NCI-H1694 (cell line): ENCODE measurements at regions not wholly inside any gene's neighbourhood (a gene's known extent, or its start where the extent isn't known, plus 50 kb on each side); places are given as distances from the start of the nearest gene placed in this dataset.
"Not testable (repeated sequence)": the region's sequence is repeated elsewhere in the genome, so short reads cannot be mapped to it uniquely, and the experiment has no call there.

Experiments
- DNase-seq: peaks from one replicate; lab custom pipeline; 2025; lab: John Stamatoyannopoulos, UW

GRCh38 chr7:156064971-156065386 is 252.7 kb upstream of the SHH start:
- no peak for DNase-seq

GRCh38 chr7:156063241-156063810 is 251.1 kb upstream of the SHH start:
- DNase-seq: no peak

DNA sequence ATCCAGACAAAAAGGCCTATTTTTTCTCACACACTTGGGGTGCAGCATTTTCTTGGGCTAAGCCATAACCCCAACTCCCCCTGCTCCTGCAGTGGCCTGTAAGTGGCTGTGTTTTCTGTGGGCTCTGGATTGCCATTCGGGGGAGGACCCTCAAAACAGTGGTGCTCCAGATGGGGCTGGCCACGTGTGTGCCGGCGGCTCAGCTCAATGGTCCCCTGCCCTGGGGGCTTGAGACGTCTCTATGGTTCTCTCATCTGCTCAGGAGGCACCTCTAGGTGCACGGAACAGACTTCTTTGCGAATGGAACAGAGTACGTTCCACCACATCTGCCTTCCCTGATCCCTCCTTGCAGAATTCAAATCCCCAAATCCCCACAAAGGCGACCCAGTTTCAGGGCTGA is 250.0 kb upstream of the SHH start:
- DNase-seq: no peak

DNA sequence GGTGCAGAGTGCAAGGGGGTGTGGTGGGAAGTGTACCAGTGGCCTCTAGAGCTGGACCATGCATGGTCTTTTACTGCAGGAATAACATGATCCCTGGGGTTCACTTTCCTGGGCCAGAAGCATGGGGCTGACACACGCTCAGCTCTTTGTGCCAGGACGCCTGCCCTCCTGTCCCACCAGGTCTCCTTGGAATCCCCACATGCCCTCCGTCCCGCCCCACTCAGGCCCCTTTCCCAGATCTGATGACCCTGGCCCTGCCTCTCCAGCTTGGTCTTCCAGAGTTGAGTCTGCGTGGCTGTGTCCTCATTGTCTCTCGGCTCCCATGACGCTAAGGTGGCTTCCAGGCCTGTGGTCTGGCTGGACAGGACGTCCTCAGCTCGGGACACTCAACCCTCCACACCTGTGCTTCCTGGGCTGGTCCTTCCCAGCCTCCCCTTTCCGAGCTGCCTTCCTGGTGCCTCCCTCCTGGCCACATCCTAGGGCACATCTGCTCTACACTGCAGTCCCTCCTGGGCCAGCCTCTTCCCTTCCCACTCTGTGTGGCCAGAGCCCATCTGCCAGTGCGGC is 249.5 kb upstream of the SHH start:
- no peak for DNase-seq

GRCh38 chr7:156060925-156061324 is 248.7 kb upstream of the SHH start:
- no peak for DNase-seq

DNA sequence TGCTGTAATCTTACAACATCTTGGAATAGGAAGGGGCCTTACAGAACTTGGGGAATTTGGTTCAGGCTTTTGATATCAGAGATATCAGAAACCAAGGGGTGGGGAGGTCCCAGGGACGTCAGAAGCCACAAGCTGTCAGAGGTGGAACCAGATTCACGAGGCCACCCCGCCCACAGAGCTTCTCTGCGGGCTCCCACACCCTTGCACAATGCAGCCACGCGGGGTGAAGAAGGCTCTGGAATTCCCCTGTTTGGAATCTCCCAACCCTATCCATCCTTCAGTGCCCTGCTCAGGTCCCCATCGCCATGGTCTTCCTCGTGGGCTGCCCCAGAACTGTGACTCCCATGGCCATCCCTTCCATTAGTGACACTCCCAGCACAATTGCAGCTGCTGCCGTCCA is 247.1 kb upstream of the SHH start:
- no peak for DNase-seq

DNA sequence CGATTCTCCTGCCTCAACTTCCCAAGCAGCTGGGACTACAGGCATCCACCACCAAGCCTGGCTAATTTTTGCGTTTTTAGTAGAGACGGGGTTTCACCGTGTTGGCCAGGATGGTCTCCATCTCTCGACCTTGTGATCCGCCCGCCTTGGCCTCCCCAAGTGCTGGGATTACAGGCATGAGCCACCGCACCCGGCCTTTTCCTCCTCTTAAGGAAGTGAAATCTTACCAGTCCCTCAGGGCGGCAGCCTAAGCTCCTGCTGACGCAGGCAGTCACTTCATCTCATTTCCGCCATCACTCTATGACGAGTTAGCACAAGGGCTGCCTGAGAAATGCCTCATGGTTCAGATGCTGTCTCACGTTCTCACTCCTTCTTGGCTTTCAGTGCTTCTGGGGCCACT is 246.0 kb upstream of the SHH start:
- no peak for DNase-seq

- no peak for DNase-seq
Observed at GRCh38 chr7:156056534-156056933, 244.3 kb upstream of the SHH start.

DNA sequence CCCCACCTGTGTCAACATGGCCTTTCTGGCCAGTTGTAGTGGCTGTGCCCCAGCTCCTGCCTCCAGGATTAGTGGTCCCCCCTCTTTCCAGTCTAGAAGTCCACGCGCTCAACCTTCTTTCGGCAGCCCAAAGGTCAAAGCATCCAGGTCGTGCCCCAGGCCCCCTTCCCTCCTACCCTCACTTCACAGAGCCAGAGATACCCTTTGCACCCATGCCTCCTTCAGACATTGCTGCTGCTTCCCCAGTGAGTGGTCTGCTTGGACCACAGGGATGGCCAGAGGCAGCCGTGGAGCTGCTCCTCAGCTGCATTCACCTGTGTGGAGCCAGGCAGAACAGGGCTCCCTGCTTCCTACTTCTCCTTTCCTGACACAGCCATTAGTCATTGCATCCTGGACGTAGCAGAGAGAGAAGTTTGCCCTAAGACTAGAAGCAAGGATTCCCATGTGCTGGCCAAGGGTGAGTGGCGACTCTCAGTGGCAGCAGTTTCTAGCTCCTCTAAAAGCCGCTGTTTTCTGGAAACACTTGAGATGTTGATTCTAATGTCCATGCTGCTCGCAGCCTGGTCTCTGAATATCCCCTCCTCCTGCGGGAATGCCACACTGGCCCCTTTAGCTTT is 243.1 kb upstream of the SHH start:
- DNase-seq: no peak

- no peak for DNase-seq
Observed at GRCh38 chr7:156051884-156052283, 239.6 kb upstream of the SHH start.

GRCh38 chr7:156050636-156051569 is 238.6 kb upstream of the SHH start:
- no peak for DNase-seq

GRCh38 chr7:156049366-156049765 is 237.1 kb upstream of the SHH start:
- no peak for DNase-seq

DNA sequence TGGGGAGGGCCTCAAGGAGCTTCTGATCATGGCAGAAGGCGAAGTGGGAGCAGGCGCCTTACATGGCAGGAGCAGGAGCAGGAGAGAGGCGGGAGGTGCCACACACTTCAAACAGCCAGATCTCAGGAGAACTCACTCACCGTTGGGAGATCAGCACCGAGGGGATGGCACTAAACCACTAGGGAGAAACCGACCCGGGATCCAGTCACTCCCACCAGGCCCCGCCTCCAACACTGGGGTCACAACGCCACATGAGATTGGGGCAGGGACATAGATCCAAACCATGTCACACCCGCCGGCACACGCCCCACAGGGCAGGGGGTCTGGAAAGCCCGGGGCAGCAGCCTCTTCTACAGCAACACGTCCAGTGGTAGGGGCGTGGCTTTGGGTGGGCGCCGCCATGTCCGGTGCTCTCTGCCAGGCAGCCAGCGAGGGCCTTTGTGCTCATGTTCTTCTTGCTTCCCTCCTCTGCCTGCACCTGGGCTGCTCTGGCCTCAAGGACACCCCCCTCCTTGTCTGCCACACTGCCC is 233.8 kb upstream of the SHH start:
- no peak for DNase-seq

GRCh38 chr7:156043416-156044178 is 231.3 kb upstream of the SHH start:
- DNase-seq: no peak

DNA sequence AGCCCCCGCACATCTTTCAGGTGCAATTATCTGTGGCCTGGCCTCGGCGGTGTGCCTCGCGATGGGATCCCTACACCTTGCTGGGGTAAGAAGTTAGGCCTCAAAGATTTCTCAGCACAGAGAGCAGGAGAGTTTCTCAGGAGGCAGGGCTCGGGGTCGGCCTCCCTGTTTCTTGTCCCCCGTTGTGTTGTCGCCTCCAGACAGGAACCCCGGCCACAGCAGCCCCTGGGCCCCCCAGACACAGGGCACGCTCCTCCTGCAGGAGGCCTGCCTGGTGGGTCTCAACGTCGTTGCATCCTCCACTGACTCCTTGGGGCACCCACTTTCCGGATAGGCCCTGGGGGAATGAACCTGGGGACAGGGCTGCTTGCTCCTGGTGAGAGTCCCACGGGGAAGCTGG is 229.1 kb upstream of the SHH start:
- DNase-seq: no peak

- DNase-seq: no peak
Observed at GRCh38 chr7:156039971-156040677, 227.9 kb upstream of the SHH start.

GRCh38 chr7:156039194-156039593 is 226.9 kb upstream of the SHH start:
- no peak for DNase-seq

DNA sequence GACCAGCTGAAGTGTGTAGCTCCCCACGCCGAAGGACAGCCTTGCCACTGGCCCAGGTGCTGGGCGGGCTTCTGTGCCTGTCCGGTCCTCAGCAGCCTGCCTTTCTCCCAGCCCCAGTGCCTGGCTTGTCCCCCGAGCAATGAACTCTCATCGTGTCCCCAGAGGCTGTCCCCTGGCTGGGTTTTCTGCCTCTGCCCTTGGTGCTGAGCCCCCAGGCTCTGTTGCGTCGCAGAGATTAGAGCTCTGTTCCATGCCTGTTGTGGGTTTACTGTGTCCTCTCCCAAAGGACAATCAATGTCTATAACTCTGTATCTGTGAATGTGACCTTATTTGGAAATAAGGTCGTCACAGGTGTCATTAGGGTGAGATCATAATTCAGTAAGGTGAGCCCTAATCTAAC is 226.1 kb upstream of the SHH start:
- no peak for DNase-seq

DNA sequence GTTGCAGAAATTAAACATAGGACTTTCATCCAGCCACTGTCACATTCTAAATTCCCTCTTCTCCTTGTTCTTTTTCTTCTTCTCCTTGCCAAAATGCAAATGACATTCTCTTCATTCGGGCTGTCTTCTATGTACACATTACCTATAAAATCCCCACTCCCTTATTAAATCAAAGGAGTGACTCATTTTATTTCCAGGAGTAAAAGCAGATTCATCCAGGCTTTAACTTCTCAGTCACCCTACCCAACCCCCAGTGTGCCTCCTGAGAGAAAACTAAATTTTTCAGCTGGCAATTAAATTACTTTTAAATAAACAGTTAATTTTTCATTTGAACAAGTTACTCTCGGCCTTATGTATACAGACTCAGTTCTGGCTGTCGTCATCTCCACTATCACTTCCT is 223.9 kb upstream of the SHH start:
- DNase-seq: no peak

DNA sequence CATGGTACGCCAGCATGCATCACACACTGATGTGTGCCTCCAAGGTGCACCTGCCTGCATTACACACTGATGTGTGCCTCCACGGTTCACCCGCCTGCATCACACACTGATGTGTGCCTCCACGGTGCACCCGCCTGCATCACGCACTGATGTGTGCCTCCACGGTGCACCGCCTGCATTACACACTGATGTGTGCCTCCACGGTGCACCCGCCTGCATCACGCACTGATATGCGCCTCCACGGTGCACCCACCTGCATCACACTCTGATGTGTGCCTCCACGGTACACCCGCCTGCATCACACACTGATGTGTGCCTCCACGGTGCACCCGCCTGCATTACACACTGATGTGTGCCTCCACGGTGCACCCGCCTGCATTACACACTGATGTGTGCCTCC is 223.1 kb upstream of the SHH start:
- not testable (repeated sequence) for DNase-seq

DNA sequence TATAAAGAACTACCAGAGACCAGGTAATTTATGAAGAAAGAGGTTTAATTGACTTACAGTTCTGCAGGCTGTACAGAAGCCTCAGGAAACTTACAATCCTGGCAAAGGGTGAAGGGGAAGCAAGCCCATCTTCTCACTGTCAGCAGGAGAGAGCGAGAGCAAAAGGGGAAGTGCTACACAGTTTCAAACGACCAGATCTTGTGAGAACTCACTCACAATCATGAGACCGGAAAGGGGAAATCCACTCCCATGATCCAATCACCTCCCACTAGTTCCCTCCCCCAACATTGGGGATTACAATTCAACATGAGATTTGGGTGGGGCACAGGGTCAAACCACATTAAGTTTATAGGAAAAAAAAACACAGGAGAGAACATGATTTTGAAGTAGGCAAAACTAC is 222.1 kb upstream of the SHH start:
- DNase-seq: no peak
